Adrenal gland (tissue), 9 donors: ENCODE measurements at regions not wholly inside any gene's neighbourhood (a gene's known extent, or its start where the extent isn't known, plus 50 kb on each side); places are given as distances from the start of the nearest gene placed in this dataset.
A peak's percentile ranks its signal among the peaks of the same experiment; 100 is the strongest.
"Not testable (repeated sequence)": the region's sequence is repeated elsewhere in the genome, so short reads cannot be mapped to it uniquely, and the experiment has no call there.

Source experiments
- DNase-seq, 7 donors: peaks; one replicate each; pipeline ENCODE4 v3.0.0-alpha.2; 2019 to 2020
- H3K27ac ChIP-seq, 5 donors: fragments of 200-600 bp; sonication (generic) in 4 of 5; 1 replicate in 3 of 5; 2 replicates in 2 of 5; pipeline versions ENCODE4 v1.5.1 to v1.8.0; 2016 to 2020; ENCODE audit warnings: mild to moderate bottlenecking in 1 of 5
- H3K27me3 ChIP-seq: fragments of 200-600 bp; 2 replicates; pipeline ENCODE4 v1.8.0; 2021
- H3K36me3 ChIP-seq, 2 donors: fragments of 200-600 bp; replicated peaks in 1 of 2; 1 replicate in 1 of 2; 2 replicates in 1 of 2; pipeline versions ENCODE4 v1.5.1 to v1.8.0; 2018 to 2022
- H3K4me1 ChIP-seq, 2 donors: fragments of 200-600 bp; replicated peaks in 1 of 2; 1 replicate in 1 of 2; 2 replicates in 1 of 2; pipeline versions ENCODE4 v1.5.1 to v1.8.0; 2018 to 2021
- H3K4me3 ChIP-seq, 4 donors: fragments of 200-600 bp; sonication (generic) in 3 of 4; one replicate each; pipeline ENCODE4 v1.5.1; 2016 to 2018
- H3K9me3 ChIP-seq, 3 donors: fragments of 200-600 bp; sonication (generic) in 1 of 3; replicated peaks in 1 of 3; 1 replicate in 2 of 3; 2 replicates in 1 of 3; pipeline versions ENCODE4 v1.5.1 to v1.8.0; 2016 to 2021
- POLR2A ChIP-seq, 2 donors: fragments of 450-650 bp; IDR thresholded peaks; one replicate each; pipeline ENCODE4 v1.6.1; 2017; ENCODE audit warnings: antibody characterized with exemption in 2 of 2, mild to moderate bottlenecking in 2 of 2, moderate library complexity in 1 of 2
- WGBS, 4 donors: extraction: QIAGEN DNeasy Blood & Tissue Kit in 2 of 4; methylation state at CpG; one replicate each; pipeline versions ENCODE4 v1.1.5 to v1.1.7; 2013 to 2017; 5-methylcytosine and 5-hydroxymethylcytosine counted together
- intact Hi-C, 2 donors: fragments of 100-400 bp; cut with DNase I; formaldehyde crosslinking; loops; one replicate each; pipeline versions ENCODE4 v1.14.1 to v1.15.0; 2022 to 2023
- TF ChIP-seq, protein P1 (sequence below), 6 experiments: fragments of 450-650 bp in 4 of 6; fragments of 200-600 bp in 2 of 6; sonication (generic) in 1 of 6; IDR thresholded peaks; 1 replicate in 5 of 6; 2 replicates in 1 of 6; pipeline versions ENCODE4 v1.5.1 to v1.8.0; 2016 to 2021; ENCODE audit warnings: antibody characterized with exemption in 6 of 6, mild to moderate bottlenecking in 2 of 6, moderate library complexity in 1 of 6
- donor health status: healthy with polysubstance abuse.
- donor health status: Bipolar disorder and iron deficiency.
- donor health status: DM: yes; HTN: yes; CAD: no.
- donor health status: DM: no; HTN: no; CAD: no.
- donor health status: DM: no; HTN: no; CAD: no.

GRCh38 chrX:85685843-85686242, 306.4 kb upstream of the POF1B start:
- H3K27ac ChIP-seq, result no peak overlapping the region
- 63 to 85% (median 77%) methylated on average over 2 to 5 of the region's 5 CpGs for WGBS, 4 donors
- intact Hi-C loops, result no loop called here
- TF ChIP-seq POLR2A (IDR thresholded peaks at IDR 0.05), result no peak
- TF ChIP-seq, protein P1, sequence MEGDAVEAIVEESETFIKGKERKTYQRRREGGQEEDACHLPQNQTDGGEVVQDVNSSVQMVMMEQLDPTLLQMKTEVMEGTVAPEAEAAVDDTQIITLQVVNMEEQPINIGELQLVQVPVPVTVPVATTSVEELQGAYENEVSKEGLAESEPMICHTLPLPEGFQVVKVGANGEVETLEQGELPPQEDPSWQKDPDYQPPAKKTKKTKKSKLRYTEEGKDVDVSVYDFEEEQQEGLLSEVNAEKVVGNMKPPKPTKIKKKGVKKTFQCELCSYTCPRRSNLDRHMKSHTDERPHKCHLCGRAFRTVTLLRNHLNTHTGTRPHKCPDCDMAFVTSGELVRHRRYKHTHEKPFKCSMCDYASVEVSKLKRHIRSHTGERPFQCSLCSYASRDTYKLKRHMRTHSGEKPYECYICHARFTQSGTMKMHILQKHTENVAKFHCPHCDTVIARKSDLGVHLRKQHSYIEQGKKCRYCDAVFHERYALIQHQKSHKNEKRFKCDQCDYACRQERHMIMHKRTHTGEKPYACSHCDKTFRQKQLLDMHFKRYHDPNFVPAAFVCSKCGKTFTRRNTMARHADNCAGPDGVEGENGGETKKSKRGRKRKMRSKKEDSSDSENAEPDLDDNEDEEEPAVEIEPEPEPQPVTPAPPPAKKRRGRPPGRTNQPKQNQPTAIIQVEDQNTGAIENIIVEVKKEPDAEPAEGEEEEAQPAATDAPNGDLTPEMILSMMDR (IDR thresholded peaks at IDR 0.05), result no peak
- H3K9me3 ChIP-seq, result no peaks in the 10 kb centered on the region
- DNase-seq, result no peak
- H3K27me3 ChIP-seq, result no peaks in the 10 kb centered on the region
- no peak overlapping the region for H3K4me3 ChIP-seq
- H3K36me3 ChIP-seq, result no peaks in the 10 kb centered on the region
- H3K4me1 ChIP-seq, result no peaks in the 10 kb centered on the region

DNA sequence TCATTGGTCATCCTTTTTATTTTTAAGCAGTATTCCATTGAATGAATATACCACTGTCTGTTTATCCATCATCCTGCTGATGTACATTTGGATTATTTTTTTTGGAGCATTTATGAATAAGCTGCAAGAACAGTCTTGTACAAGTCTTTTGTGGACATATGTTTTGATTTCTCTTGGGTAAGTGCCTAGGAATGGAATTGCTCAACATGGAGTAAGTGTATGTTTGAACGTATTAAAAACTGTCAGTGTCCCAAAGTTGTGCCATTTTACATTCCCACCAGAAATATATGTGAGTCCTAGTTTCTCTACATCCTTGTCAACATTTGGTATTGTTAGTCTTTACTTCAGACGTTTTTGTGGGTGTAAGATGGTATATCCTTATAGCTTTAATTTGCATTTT, 287.0 kb upstream of the POF1B start:
- Histone ChIP-seq H3K27ac (no peak overlapping the region), H3K9me3 (no peaks in the 10 kb centered on the region), H3K27me3 (no peaks in the 10 kb centered on the region), H3K4me3 (no peak overlapping the region), H3K36me3 (no peaks in the 10 kb centered on the region), H3K4me1 (no peaks in the 10 kb centered on the region)
- TF ChIP-seq POLR2A (IDR thresholded peaks at IDR 0.05), result no peak
- TF ChIP-seq, protein P1 (IDR thresholded peaks at IDR 0.05), result no peak
- no peak for DNase-seq
- WGBS, 4 donors, result 33 to 86% (median 40%) methylated on average over 1 to 2 of the region's 2 CpGs
- intact Hi-C loops, result no loop called here

DNA sequence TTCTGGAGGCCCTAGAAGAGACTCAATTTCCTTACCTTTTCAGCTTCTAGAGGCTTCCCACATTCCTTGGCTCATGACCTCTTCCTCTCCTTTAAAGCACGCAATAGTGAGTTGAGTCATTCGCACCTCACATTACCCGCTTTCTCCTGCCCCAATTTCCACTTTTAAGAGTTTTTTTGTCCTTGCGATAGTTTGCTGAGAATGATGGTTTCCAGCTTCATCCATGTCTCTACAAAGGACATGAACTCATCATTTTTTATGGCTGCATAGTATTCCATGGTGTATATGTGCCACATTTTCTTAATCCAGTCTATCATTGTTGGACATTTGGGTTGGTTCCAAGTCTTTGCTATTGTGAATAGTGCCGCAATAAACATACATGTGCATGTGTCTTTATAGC, 284.5 kb upstream of the POF1B start:
- H3K36me3 ChIP-seq, H3K4me3 ChIP-seq, H3K27me3 ChIP-seq, intact Hi-C loops, H3K4me1 ChIP-seq, H3K9me3 ChIP-seq, DNase-seq, H3K27ac ChIP-seq: not testable (repeated sequence)
- 77 to 94% (median 91%) methylated on average over 4 of the region's 5 CpGs for WGBS, 4 donors

- intact Hi-C loops, result no loop called here
- H3K4me1 ChIP-seq, result no peaks in the 10 kb centered on the region
Measured at GRCh38 chrX:85630901-85631300, 251.4 kb upstream of the POF1B start.

DNA sequence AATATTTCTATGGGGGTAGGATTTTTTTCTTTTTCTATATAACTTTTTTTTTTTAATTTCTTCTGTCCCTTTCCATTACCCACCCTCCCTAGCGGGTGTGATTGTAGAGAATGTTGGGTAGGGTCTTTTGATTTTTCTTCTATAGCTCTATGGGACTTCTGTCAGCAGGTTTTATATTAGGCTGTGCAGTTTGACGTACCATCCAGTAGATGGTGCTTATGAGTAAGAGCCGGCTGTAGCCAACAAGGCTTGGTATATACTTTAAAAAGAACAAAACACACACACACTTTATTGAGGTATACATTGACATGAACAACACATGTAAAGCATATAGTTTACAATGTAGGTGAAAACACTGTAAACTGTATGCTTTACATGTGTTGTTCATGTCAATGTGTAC, 247.9 kb upstream of the POF1B start:
- no peaks in the 10 kb centered on the region for H3K4me1 ChIP-seq
- no peaks in the 10 kb centered on the region for H3K9me3 ChIP-seq
- no peak overlapping the region for H3K27ac ChIP-seq
- DNase-seq, result no peak
- H3K27me3 ChIP-seq, result no peaks in the 10 kb centered on the region
- H3K36me3 ChIP-seq, result no peaks in the 10 kb centered on the region
- no peak for TF ChIP-seq POLR2A (IDR thresholded peaks at IDR 0.05)
- TF ChIP-seq, protein P1 (IDR thresholded peaks at IDR 0.05), result peak in 5 of 6 experiments; percentile 17 to 56 (median 36)
- 23 to 63% (median 42%) methylated on average over 3 of the region's 3 CpGs for WGBS, 4 donors
- H3K4me3 ChIP-seq, result no peak overlapping the region
- intact Hi-C loops, result no loop called here

More at GRCh38 chrX:85630901-85631300, 251.4 kb upstream of the POF1B start:
- TF ChIP-seq, protein P1 (IDR thresholded peaks at IDR 0.05), result no peak
- TF ChIP-seq POLR2A (IDR thresholded peaks at IDR 0.05), result no peak
- Histone ChIP-seq H3K27ac (no peak overlapping the region), H3K36me3 (no peaks in the 10 kb centered on the region), H3K4me3 (no peak overlapping the region), H3K27me3 (no peaks in the 10 kb centered on the region), H3K9me3 (no peaks in the 10 kb centered on the region)
- no peak for DNase-seq
